Calu3 (cell line): ENCODE measurements at regions not wholly inside any gene's neighbourhood (a gene's known extent, or its start where the extent isn't known, plus 50 kb on each side); places are given as distances from the start of the nearest gene placed in this dataset.

Experiments used
- BruUV-seq: library from RNA; stranded (reverse); fragments of 400-500 nt; replicated peaks from 2 replicates; lab custom pipeline; 2021; lab: Mats Ljungman, UMichigan
- CTCF ChIA-PET: fragments of 300-600 bp; sonication (Branson Sonifier 250); formaldehyde crosslinking; loops from one replicate; lab custom pipeline; 2022; ENCODE audit warnings: antibody characterized with exemption; lab: Charles Lee
- DNase-seq: peaks from one replicate; pipeline ENCODE4 v3.0.0; 2022
- H3K27ac Mint-ChIP-seq: one replicate; pipeline ENCODE4 v1.8.0; 2022; ENCODE audit warnings: mixed read lengths; ENCODE audit not compliant: unreplicated experiment
- H3K27me3 Mint-ChIP-seq: one replicate; pipeline ENCODE4 v1.8.0; 2022; ENCODE audit warnings: mixed read lengths; ENCODE audit not compliant: unreplicated experiment
- H3K36me3 Mint-ChIP-seq: one replicate; pipeline ENCODE4 v1.8.0; 2022; ENCODE audit warnings: mild to moderate bottlenecking, moderate library complexity, mixed read lengths; ENCODE audit not compliant: insufficient read depth, unreplicated experiment
- H3K4me1 Mint-ChIP-seq: one replicate; pipeline ENCODE4 v1.8.0; 2022; ENCODE audit warnings: mild to moderate bottlenecking, low read depth, mixed read lengths; ENCODE audit not compliant: unreplicated experiment
- H3K4me3 Mint-ChIP-seq: one replicate; pipeline ENCODE4 v1.8.0; 2022; ENCODE audit warnings: mild to moderate bottlenecking, low read depth, moderate library complexity, mixed read lengths; ENCODE audit not compliant: unreplicated experiment
- H3K9me3 Mint-ChIP-seq: one replicate; pipeline ENCODE4 v1.8.0; 2022; ENCODE audit warnings: low read depth, mixed read lengths; ENCODE audit not compliant: unreplicated experiment
- intact Hi-C: fragments of 100-400 bp; cut with micrococcal nuclease; formaldehyde crosslinking; loops from one replicate; pipeline ENCODE4 v1.10.0; 2022; ENCODE audit not compliant: unreplicated experiment
- TF ChIP-seq, protein P1 (sequence below): fragments of 200-600 bp; IDR thresholded peaks from one replicate; pipeline ENCODE4 v1.8.0; 2022; ENCODE audit warnings: antibody characterized with exemption; ENCODE audit not compliant: unreplicated experiment

DNA sequence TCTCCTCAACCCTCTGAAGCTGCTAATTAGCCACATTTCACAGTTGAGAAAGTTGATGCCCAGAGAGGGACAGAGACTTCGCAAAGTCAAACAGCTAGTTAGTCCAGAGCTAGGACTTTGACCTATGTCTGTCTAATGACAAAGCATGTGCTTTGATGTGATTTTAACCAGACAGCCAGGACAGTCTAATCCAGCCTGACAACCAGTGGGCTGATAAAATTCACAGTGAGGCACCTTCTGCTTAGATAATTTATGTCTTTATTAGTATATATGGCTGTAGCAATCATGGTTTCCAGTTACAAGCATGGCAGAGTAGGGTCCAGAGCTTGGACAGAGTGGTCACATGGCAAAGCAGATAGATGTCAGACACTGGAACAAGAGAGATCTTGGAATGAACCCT lies 133.6 kb upstream of the C1QTNF7 start:
- H3K9me3 Mint-ChIP-seq, result no peaks in the 10 kb centered on the region
- BruUV-seq, result no TSS peak
- CTCF ChIA-PET, result no interaction called here
- H3K4me3 Mint-ChIP-seq, result no peak overlapping the region
- TF ChIP-seq, protein P1, sequence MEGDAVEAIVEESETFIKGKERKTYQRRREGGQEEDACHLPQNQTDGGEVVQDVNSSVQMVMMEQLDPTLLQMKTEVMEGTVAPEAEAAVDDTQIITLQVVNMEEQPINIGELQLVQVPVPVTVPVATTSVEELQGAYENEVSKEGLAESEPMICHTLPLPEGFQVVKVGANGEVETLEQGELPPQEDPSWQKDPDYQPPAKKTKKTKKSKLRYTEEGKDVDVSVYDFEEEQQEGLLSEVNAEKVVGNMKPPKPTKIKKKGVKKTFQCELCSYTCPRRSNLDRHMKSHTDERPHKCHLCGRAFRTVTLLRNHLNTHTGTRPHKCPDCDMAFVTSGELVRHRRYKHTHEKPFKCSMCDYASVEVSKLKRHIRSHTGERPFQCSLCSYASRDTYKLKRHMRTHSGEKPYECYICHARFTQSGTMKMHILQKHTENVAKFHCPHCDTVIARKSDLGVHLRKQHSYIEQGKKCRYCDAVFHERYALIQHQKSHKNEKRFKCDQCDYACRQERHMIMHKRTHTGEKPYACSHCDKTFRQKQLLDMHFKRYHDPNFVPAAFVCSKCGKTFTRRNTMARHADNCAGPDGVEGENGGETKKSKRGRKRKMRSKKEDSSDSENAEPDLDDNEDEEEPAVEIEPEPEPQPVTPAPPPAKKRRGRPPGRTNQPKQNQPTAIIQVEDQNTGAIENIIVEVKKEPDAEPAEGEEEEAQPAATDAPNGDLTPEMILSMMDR, result no peak
- no peaks in the 10 kb centered on the region for H3K27me3 Mint-ChIP-seq
- DNase-seq, result no peak
- H3K36me3 Mint-ChIP-seq, result no peaks in the 10 kb centered on the region
- H3K27ac Mint-ChIP-seq, result no peak overlapping the region
- intact Hi-C loops, result no loop called here
- no peaks in the 10 kb centered on the region for H3K4me1 Mint-ChIP-seq

DNA sequence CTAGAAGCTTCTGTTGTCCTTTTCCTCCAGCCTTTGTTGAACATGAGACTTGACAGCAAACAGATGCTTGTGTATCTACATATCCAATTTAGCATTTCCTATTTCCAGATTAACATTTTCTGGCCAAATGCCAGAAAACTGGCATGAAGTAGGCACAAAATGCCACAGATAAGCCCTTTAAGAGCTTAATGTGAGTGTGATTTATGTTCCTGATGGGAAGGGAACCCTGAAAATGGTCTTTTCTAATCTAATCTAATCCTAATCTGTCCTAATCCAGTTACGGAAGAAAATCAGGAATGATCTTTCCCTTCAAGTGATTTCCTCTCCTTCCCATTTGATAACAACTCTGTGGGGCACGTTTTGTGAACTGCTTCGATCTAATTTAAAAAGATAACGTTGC lies 133.0 kb upstream of the C1QTNF7 start:
- Mint-ChIP-seq H3K4me1 (no peaks in the 10 kb centered on the region), H3K9me3 (no peaks in the 10 kb centered on the region), H3K27me3 (no peaks in the 10 kb centered on the region), H3K36me3 (no peaks in the 10 kb centered on the region), H3K4me3 (no peak overlapping the region), H3K27ac (no peak overlapping the region)
- BruUV-seq, result no TSS peak
- TF ChIP-seq, protein P1, result no peak
- no peak for DNase-seq
- CTCF ChIA-PET, result interaction anchor here (0.7 kb wide), 1 partner anchor 103 kb away, joined by 4 read pairs; no protein-coding TSS in a partner anchor
- intact Hi-C loops, result no loop called here

DNA sequence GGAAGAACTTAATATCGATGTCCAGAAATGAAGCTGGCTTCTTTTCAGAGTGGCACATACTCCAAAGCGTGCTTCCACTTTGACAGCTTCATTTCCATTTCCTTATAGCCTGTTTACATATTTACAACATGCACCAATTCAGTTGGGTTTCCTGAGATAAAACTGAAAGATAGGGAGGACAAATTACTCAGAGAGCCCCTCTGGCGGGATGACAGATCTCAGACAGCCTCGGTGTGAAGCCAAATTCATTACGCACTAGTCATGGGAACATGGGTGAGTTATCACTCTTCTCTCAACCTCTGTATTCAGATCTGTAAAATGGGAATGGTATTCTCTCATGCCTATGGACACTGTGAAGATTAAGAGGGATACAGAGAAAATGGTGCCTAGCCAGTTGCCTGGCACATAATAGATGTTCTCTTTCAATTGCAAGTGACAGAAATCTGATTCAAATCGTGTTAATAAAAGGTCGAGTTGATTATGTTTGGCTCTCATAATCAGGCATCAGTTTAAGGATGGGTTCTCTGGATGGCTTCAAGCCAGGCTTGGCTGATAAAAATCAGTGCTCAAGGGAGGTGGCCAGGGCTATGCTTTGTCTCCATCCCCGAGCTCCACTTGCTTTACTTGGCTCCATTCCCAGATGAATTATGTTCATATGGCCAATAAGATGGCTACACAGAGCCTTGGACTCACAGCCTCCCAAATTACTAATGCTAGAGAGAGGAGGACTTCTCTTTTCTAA lies 132.2 kb upstream of the C1QTNF7 start:
- intact Hi-C loops, result no loop called here
- no peaks in the 10 kb centered on the region for H3K9me3 Mint-ChIP-seq
- no peak for DNase-seq
- no peaks in the 10 kb centered on the region for H3K27me3 Mint-ChIP-seq
- TF ChIP-seq, protein P1, result no peak
- no peaks in the 10 kb centered on the region for H3K4me1 Mint-ChIP-seq
- H3K36me3 Mint-ChIP-seq, result no peaks in the 10 kb centered on the region
- CTCF ChIA-PET, result interaction anchor here (0.7 kb wide), 1 partner anchor 102 kb away, joined by 4 read pairs; no protein-coding TSS in a partner anchor
- H3K27ac Mint-ChIP-seq, result no peak overlapping the region
- H3K4me3 Mint-ChIP-seq, result no peak overlapping the region
- no TSS peak for BruUV-seq

DNA sequence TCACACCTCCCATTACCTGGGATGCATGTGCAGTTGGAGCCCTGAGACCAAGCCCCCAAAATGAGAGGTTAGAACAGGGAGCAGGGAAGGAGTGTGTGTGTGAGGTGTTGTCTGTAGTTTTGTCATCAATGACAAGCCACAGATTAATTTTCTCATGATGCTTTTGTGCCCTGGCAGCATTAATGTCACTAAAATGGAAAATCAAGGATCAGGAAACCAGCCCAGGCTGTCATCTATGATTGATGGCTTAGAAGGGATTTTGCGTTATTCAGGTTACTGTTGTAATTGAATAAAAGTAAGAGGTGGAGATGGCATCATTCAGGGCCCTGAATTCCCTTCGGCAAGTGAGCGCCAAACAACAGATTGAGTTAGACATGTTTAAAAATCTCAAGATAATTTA lies 130.5 kb upstream of the C1QTNF7 start:
- H3K4me1 Mint-ChIP-seq, result no peaks in the 10 kb centered on the region
- H3K9me3 Mint-ChIP-seq, result no peaks in the 10 kb centered on the region
- no peaks in the 10 kb centered on the region for H3K36me3 Mint-ChIP-seq
- TF ChIP-seq, protein P1, result no peak
- no peak overlapping the region for H3K27ac Mint-ChIP-seq
- intact Hi-C loops, result no loop called here
- CTCF ChIA-PET, result no interaction called here
- H3K27me3 Mint-ChIP-seq, result peaks cover 12% of the 10 kb centered on the region
- BruUV-seq, result no TSS peak
- DNase-seq, result no peak
- H3K4me3 Mint-ChIP-seq, result no peak overlapping the region
